DND-41 (cell line): ENCODE measurements at regions not wholly inside any gene's neighbourhood (a gene's known extent, or its start where the extent isn't known, plus 50 kb on each side); places are given as distances from the start of the nearest gene placed in this dataset.

Source experiments
- ATAC-seq: fragments of 200-7000 bp; cut with Tn5 transposase; 3 replicates; pipeline ENCODE4 v1.9.1; 2021; ENCODE audit warnings: low read depth; ENCODE audit not compliant: insufficient read depth
- DNase-seq: peaks from one replicate; pipeline ENCODE4 v3.0.0-alpha.2; 2020
- H2AFZ ChIP-seq: 2 replicates; pipeline ENCODE4 v1.6.0; 2012; ENCODE audit warnings: low read depth, low read length
- H3K27ac ChIP-seq: 2 replicates; pipeline ENCODE4 v1.5.1; 2012; ENCODE audit warnings: low read length, inconsistent platforms
- H3K27me3 ChIP-seq: fragments of 200-600 bp; sonication (generic); 2 replicates; pipeline ENCODE4 v1.6.0; 2012; ENCODE audit warnings: low read length, mild to moderate bottlenecking, inconsistent platforms; ENCODE audit not compliant: insufficient read depth, poor library complexity
- H3K36me3 ChIP-seq: 2 replicates; pipeline ENCODE4 v1.5.1; 2012; ENCODE audit warnings: low read length, inconsistent platforms; ENCODE audit not compliant: insufficient read depth
- H3K4me1 ChIP-seq: 2 replicates; pipeline ENCODE4 v1.5.1; 2012; ENCODE audit warnings: mild to moderate bottlenecking, low read length; ENCODE audit not compliant: insufficient read depth
- H3K4me2 ChIP-seq: 2 replicates; pipeline ENCODE4 v1.6.0; 2012; ENCODE audit warnings: mild to moderate bottlenecking, moderate library complexity, low read length, inconsistent platforms; ENCODE audit not compliant: insufficient read depth
- H3K4me3 ChIP-seq, 2 experiments: fragments of 200-600 bp in 1 of 2; shearing (Covaris generic) in 1 of 2; 2 replicates each; pipeline ENCODE4 v1.5.1; 2012 to 2016; ENCODE audit warnings: inconsistent platforms in 2 of 2, low read length in 2 of 2, mild to moderate bottlenecking in 2 of 2, low read depth in 1 of 2, moderate library complexity in 1 of 2
- H3K79me2 ChIP-seq: 2 replicates; pipeline ENCODE4 v1.6.0; 2012; ENCODE audit warnings: low read length, inconsistent platforms; ENCODE audit not compliant: insufficient read depth
- H3K9ac ChIP-seq: 2 replicates; pipeline ENCODE4 v1.6.0; 2012; ENCODE audit warnings: low read depth, mild to moderate bottlenecking, inconsistent platforms, low read length, moderate library complexity
- H3K9me3 ChIP-seq: 2 replicates; pipeline ENCODE4 v1.5.1; 2012; ENCODE audit warnings: low read length, moderate library complexity, mild to moderate bottlenecking, inconsistent platforms; ENCODE audit not compliant: insufficient read depth, severe bottlenecking
- H4K20me1 ChIP-seq: 2 replicates; pipeline ENCODE4 v1.6.0; 2012; ENCODE audit warnings: low read length; ENCODE audit not compliant: insufficient read depth
- CTCF ChIP-seq: IDR thresholded peaks from 2 replicates; pipeline ENCODE4 v1.5.1; 2012; ENCODE audit warnings: borderline replicate concordance, low read length, moderate library complexity, mild to moderate bottlenecking; ENCODE audit not compliant: poor library complexity, severe bottlenecking; ENCODE audit errors: extremely low read depth
- EZH2 ChIP-seq: IDR thresholded peaks from 3 replicates; pipeline ENCODE4 v1.6.1; 2012; ENCODE audit warnings: borderline replicate concordance, low read depth, mild to moderate bottlenecking, moderate library complexity, low read length, inconsistent platforms; ENCODE audit not compliant: severe bottlenecking

- Histone ChIP-seq H3K4me3 (no peak overlapping the region), H3K4me1 (no peaks in the 10 kb centered on the region), H3K27me3 (no peaks in the 10 kb centered on the region), H3K9ac (no peak overlapping the region), H3K27ac (no peak overlapping the region), H2AFZ (no peak overlapping the region), H3K79me2 (no peaks in the 10 kb centered on the region), H3K9me3 (no peaks in the 10 kb centered on the region), H4K20me1 (no peaks in the 10 kb centered on the region), H3K4me2 (no peak overlapping the region), H3K36me3 (no peaks in the 10 kb centered on the region)
- no peak for ATAC-seq
- no peak for TF ChIP-seq EZH2
- no peak for TF ChIP-seq CTCF
- no peak for DNase-seq
These were observed 101.4 kb downstream of the ZNF365 start for GRCh38 chr10:62475551-62475950.

- Histone ChIP-seq H3K4me2 (no peak overlapping the region), H3K27ac (no peak overlapping the region), H3K36me3 (no peaks in the 10 kb centered on the region), H3K27me3 (no peaks in the 10 kb centered on the region), H3K9me3 (no peaks in the 10 kb centered on the region), H3K4me3 (no peak overlapping the region), H2AFZ (no peak overlapping the region), H3K9ac (no peak overlapping the region), H3K4me1 (no peaks in the 10 kb centered on the region), H4K20me1 (no peaks in the 10 kb centered on the region), H3K79me2 (no peaks in the 10 kb centered on the region)
- DNase-seq (no peak), ATAC-seq (no peak)
- TF ChIP-seq EZH2 (no peak), CTCF (no peak)
These were observed 105.4 kb downstream of the ZNF365 start for GRCh38 chr10:62479523-62479922.

GRCh38 chr10:62480196-62480595, 106.0 kb downstream of the ZNF365 start:
- Histone ChIP-seq H3K9me3 (no peaks in the 10 kb centered on the region), H3K9ac (no peak overlapping the region), H3K27me3 (no peaks in the 10 kb centered on the region), H3K79me2 (no peaks in the 10 kb centered on the region), H3K27ac (no peak overlapping the region), H3K4me2 (no peak overlapping the region), H2AFZ (no peak overlapping the region), H3K4me1 (no peaks in the 10 kb centered on the region), H4K20me1 (no peaks in the 10 kb centered on the region), H3K4me3 (no peak overlapping the region), H3K36me3 (no peaks in the 10 kb centered on the region)
- no peak for DNase-seq
- no peak for TF ChIP-seq EZH2
- TF ChIP-seq CTCF, result no peak
- ATAC-seq, result no peak

- Histone ChIP-seq H4K20me1 (no peaks in the 10 kb centered on the region), H3K4me3 (no peak overlapping the region), H3K79me2 (no peaks in the 10 kb centered on the region), H3K9ac (no peak overlapping the region), H3K27ac (no peak overlapping the region), H3K27me3 (no peaks in the 10 kb centered on the region), H3K4me2 (no peak overlapping the region), H3K4me1 (no peaks in the 10 kb centered on the region), H3K9me3 (no peaks in the 10 kb centered on the region), H3K36me3 (no peaks in the 10 kb centered on the region), H2AFZ (no peak overlapping the region)
- DNase-seq (no peak), ATAC-seq (peak; percentile 45; the same call in 1 of the 3 replicates)
- TF ChIP-seq EZH2, result no peak
- TF ChIP-seq CTCF, result no peak
These were observed 108.4 kb downstream of the ZNF365 start for GRCh38 chr10:62482581-62482980.
